GM13976 (cell line): ENCODE measurements at regions not wholly inside any gene's neighbourhood (a gene's known extent, or its start where the extent isn't known, plus 50 kb on each side); places are given as distances from the start of the nearest gene placed in this dataset.

ENCODE experiments used
- DNase-seq: peaks from one replicate; pipeline ENCODE4 v3.0.0; 2012; ENCODE audit warnings: low spot score
- CTCF ChIP-seq: IDR thresholded peaks from 2 replicates; pipeline ENCODE4 v1.5.1; 2012; ENCODE audit warnings: borderline replicate concordance, mild to moderate bottlenecking; ENCODE audit not compliant: insufficient read depth; ENCODE audit errors: extremely low read depth, missing control alignments, control extremely low read depth
- in situ Hi-C: fragments of 300-500 bp; cut with MboI; formaldehyde crosslinking; loops from one replicate; pipeline ENCODE4 v1.12.0; 2022; ENCODE audit warnings: low sequenced_read_pairs, mixed read lengths, inconsistent platforms; ENCODE audit not compliant: unreplicated experiment

- TF ChIP-seq CTCF, result no peak
- no peak for DNase-seq
These were observed 546.5 kb downstream of the KLHL13 start for GRCh38 chrX:117570160-117570559.

GRCh38 chrX:117568238-117568637 is 548.4 kb downstream of the KLHL13 start:
- DNase-seq, result no peak
- in situ Hi-C loops, result no loop called here
- no peak for TF ChIP-seq CTCF

More at GRCh38 chrX:117570160-117570559, 546.5 kb downstream of the KLHL13 start:
- in situ Hi-C loops, result no loop called here

- TF ChIP-seq CTCF, result no peak
- in situ Hi-C loops, result no loop called here
- DNase-seq, result no peak
These were observed 572.7 kb downstream of the KLHL13 start for GRCh38 chrX:117543885-117544284.

GRCh38 chrX:117539090-117539418 is 577.6 kb downstream of the KLHL13 start:
- DNase-seq, result no peak
- TF ChIP-seq CTCF, result no peak
- in situ Hi-C loops, result no loop called here

GRCh38 chrX:117538178-117539089 is 578.2 kb downstream of the KLHL13 start:
- TF ChIP-seq CTCF, result no peak
- no peak for DNase-seq
- in situ Hi-C loops, result no loop called here

GRCh38 chrX:117532339-117532738 is 584.3 kb downstream of the KLHL13 start:
- in situ Hi-C loops, result no loop called here
- no peak for TF ChIP-seq CTCF

More at GRCh38 chrX:117532339-117532738, 584.3 kb downstream of the KLHL13 start:
- no peak for DNase-seq
